HG02852 (cell line): ENCODE measurements at regions not wholly inside any gene's neighbourhood (a gene's known extent, or its start where the extent isn't known, plus 50 kb on each side); places are given as distances from the start of the nearest gene placed in this dataset.
"Not testable (repeated sequence)": the region's sequence is repeated elsewhere in the genome, so short reads cannot be mapped to it uniquely, and the experiment has no call there.

Experiments used
- ATAC-seq: cut with Tn5 transposase; IDR thresholded peaks from one replicate; pipeline ENCODE4 v1.9.1; 2021; ENCODE audit warnings: mild to moderate bottlenecking, moderate library complexity; ENCODE audit not compliant: unreplicated experiment

GRCh38 chr21:28325618-28326017, 667.1 kb downstream of the LTN1 start:
- ATAC-seq = no peak

GRCh38 chr21:28324690-28325089, 668.0 kb downstream of the LTN1 start:
- no peak for ATAC-seq

- no peak for ATAC-seq
These were observed 675.3 kb downstream of the LTN1 start for GRCh38 chr21:28317177-28317950.

- ATAC-seq = no peak
These were observed 681.1 kb downstream of the LTN1 start for GRCh38 chr21:28311411-28312190.

- ATAC-seq = no peak
These were observed 682.0 kb downstream of the LTN1 start for GRCh38 chr21:28310711-28311110.

- no peak for ATAC-seq
These were observed 682.4 kb downstream of the LTN1 start for GRCh38 chr21:28310171-28310685.

GRCh38 chr21:28309596-28309995, 683.1 kb downstream of the LTN1 start:
- no peak for ATAC-seq

GRCh38 chr21:28308516-28308915, 684.2 kb downstream of the LTN1 start:
- no peak for ATAC-seq

- ATAC-seq = no peak
These were observed 692.7 kb downstream of the LTN1 start for GRCh38 chr21:28299946-28300345.

- ATAC-seq = no peak
These were observed 694.4 kb downstream of the LTN1 start for GRCh38 chr21:28298251-28298672.

GRCh38 chr21:28294051-28294450, 698.6 kb downstream of the LTN1 start:
- ATAC-seq = no peak

- no peak for ATAC-seq
These were observed 708.8 kb downstream of the LTN1 start for GRCh38 chr21:28283641-28284490.

- ATAC-seq = no peak
These were observed 709.8 kb downstream of the LTN1 start for GRCh38 chr21:28282833-28283232.

- not testable (repeated sequence) for ATAC-seq
These were observed 711.3 kb downstream of the LTN1 start for GRCh38 chr21:28281357-28281756.

GRCh38 chr21:28280611-28281010, 712.1 kb downstream of the LTN1 start:
- no peak for ATAC-seq

- no peak for ATAC-seq
These were observed 715.4 kb downstream of the LTN1 start for GRCh38 chr21:28277324-28277723.

- ATAC-seq = no peak
These were observed 720.2 kb downstream of the LTN1 start for GRCh38 chr21:28272272-28272992.

GRCh38 chr21:28269173-28269572, 723.5 kb downstream of the LTN1 start:
- ATAC-seq = no peak

- no peak for ATAC-seq
These were observed 724.0 kb downstream of the LTN1 start for GRCh38 chr21:28268685-28269084.

GRCh38 chr21:28267449-28267848, 725.2 kb downstream of the LTN1 start:
- no peak for ATAC-seq
